NCI-H2196 treated with DMSO at 0.1 percent for 48 hours (cell line): ENCODE measurements at regions not wholly inside any gene's neighbourhood (a gene's known extent, or its start where the extent isn't known, plus 50 kb on each side); places are given as distances from the start of the nearest gene placed in this dataset.
A peak's percentile ranks its signal among the peaks of the same experiment; 100 is the strongest.

Experiments used
- DNase-seq: peaks from one replicate; lab custom pipeline; 2025; ENCODE audit not compliant: unreplicated experiment; lab: John Stamatoyannopoulos, UW

DNA sequence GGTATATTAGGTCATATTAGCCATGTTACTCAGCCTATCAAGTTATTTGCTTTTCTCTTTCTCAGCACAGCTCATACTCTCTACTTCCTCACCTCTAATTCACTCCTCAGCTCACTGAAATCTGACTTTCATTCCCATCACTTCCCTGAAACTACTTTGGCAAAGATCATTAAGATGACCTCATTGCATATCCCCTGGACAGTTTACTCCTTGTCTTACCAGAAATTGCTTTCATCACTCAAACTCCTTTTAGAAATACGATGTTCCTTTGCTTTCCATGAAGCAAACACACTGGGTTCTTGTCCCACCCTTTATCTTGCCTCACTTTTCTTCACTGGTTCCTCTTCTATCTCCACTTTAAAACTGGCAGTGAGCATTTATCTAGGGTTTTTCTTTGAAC lies 354.4 kb downstream of the TUSC7 start:
- DNase-seq: peak; percentile 37

DNA sequence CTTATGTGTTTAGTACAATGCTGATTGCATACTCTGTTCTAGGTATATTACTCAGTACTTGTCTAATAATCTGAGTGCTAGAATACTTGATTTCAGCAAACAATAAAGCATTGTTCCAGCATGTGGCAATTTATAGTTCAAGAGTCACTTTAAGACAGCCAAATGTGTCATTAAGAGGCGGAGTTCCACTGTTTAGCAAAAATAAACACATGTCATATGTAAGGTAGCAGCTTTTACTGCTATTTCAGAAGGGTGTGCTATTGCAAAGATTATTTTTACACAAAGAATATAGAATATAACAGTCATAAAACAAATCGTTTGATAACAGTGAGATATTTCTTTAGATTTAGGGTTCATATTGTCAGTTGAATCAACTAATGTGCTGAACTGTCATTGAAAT lies 358.7 kb downstream of the TUSC7 start:
- no peak for DNase-seq

DNA sequence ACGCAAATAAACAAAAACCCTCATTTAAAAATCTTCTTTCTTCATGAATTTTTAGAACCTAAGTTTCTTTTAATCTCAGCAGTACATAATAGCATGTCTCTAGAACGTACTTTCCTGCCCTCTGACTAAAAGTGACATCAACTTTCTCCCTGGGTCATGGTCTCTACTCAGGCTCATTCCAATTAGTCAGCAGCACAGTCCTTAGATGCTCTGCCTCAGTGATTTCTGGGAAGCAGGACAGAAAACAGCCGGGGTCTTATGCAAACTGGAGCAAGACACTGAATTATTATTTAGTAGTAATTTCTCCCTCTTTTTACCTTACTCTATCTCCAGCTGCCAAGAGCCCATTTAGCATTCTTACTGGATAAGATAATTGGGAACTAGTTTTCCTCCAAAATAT lies 365.2 kb downstream of the TUSC7 start:
- DNase-seq: no peak

DNA sequence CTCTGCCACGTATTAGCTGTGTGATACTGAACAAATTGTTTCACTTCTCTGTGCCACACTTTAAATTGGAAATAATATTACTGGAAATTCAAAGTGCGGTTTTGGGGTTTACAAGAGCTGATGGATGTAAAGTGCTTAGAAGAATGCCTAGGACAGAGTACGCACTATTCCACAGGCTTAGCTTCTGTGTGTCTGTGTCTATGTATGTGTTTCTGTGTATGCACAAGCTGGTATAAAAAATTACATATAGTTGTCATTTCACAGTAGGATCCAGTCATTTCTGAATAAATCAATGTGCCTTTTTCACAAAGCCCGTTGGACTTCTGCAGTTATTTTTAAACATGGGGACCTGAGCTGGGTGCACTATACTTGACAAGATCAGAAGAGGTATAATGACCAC lies 370.4 kb downstream of the TUSC7 start:
- no peak for DNase-seq

DNA sequence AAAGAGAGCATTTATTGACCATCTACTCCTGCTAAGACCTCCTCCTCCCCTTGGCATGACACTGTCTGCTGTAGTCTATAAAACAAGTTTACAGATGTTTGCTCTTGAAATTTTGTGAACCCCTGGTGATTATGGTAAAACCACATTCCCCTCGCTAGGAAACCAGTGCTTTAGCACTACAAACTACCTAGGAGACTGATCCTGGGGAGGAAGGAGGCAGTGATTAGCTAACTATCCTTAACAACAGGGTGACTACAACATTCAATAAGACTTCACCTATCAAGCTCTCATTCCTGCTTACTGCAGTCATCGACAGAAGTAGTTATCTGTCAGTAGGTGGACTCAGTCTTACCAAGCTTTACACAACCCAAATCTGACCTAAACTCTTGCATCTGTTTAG lies 371.3 kb downstream of the TUSC7 start:
- DNase-seq: no peak

DNA sequence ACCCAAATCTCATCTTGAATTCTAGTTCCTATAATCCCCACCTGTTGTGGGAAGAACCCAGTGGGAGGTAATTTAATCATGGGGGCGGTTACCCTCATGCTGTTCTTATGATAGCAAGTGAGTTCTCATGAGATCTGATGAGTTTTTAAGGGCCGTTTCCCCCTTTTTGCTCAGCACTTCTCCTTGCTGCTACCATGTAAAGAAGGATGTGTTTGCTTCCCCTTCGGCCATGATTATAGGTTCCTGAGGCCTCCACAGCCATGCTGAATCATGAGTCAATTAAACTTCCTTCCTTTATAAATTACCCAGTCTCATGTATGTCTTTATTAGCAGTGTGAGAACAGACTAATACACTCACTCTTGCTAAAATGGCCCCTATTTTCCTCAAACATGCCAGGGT lies 374.7 kb downstream of the TUSC7 start:
- DNase-seq: no peak

DNA sequence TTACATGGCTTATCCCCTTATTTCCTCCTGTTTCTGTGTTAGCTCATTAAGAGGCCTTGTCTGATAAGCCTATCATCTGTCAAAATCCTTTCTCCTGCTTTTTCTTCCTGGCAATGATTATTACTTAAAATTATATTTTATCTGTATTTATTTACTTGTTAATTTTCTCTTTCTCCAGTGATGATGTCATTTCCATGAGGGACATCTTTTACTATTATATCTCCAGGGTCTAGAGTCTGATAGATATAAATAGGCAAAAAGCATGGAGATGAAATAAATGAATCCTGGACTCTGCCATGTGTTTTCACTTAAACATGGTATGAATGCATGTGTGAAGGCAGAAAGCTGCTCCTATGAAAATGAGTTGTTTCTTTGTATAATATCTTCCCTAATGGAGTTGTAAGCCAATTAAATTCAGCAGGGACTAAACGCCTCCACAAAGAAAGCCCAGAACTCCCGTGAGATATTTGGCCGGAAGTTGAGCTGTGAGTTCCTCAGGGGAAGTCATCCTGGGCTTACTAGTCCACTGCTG lies 375.2 kb downstream of the TUSC7 start:
- no peak for DNase-seq

DNA sequence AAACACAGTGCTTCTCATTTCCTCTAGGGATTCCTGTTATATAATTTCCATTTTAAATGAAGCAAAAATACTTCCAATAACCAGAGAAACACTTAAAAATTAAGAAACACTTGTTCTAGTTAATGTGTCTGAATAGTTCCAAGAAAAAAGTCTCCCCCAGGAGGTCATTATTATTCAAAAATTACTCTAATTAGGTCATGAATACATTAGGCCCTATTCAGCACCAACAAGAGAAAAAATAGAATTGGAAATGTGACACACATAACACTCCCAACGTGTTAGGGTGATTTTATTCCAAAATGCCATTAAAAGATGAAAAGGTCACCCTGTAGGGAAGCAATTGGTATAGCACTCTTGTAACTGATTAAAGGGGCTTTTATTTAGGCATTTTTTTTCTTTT lies 382.1 kb downstream of the TUSC7 start:
- DNase-seq: no peak

DNA sequence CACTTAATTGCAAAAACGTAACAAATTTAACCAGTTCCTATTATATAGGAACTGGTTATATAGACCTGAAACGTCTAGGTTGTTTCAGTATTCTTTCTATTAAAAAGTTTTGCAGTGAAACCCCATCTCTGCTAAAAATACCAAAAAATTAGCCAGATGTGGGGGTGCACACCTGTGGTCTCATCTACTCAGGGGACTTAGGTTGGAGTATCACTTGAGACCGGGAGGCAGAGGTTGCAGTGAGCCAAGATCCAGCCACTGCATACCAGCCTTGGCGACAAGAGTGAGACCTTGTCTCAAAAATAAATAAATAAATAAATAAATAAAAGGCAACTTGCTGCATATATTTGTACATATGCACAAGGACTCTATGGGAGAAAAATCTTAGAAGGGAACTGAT lies 387.0 kb downstream of the TUSC7 start:
- no peak for DNase-seq

DNA sequence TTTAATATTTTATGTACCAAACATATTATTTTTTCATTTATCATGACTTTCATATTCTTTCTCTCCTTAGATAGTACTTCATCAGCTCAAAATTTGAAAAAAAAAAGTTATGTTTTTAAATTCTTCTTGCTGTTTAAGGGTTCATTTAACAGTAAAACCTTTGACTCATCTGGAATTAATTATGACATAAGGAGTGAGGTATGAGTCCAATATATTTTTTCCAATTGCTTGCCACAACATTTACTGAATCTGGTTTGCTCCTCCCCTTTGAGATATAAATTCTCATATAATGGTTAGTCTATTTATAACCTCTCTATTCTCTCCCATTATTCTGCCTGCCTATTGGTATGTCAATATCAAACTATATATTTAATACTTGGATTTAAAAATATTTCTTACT lies 387.8 kb downstream of the TUSC7 start:
- no peak for DNase-seq

DNA sequence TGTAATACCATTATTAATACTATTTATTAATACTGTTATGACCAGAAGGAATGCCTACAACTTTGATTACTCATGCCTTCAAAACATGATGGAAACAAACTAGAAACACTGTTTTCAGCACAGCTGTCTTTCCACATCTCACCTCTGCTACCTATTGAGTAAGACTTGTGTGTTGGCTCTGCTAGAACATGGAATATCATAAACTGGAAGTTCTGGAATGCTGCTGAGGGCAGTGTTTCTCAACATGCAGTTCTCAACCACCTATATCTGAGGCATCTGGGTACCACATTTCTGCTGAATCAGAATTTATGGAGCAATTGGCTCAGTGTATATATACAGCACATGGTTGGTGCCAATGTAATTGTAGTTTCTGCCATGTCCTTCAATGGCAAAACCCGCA lies 392.1 kb downstream of the TUSC7 start:
- no peak for DNase-seq

DNA sequence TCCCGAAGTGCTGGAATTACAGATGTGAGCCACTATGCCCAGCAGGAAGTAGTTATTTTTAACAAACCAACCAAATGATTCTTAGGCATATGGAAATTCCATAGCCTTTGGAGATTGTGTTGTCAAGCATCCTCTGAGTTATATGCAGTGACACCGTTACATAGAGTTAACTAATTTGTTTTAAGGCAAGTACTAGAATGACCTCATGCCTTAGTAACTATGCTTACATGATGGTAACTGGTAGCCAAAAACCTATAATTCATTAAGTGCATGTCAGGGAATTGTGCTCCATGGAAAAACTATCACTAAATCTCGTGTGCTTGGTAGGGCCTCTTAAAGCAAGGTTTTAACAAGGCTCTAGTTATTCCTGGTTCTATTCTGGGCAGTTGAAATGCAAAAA lies 392.8 kb downstream of the TUSC7 start:
- DNase-seq: no peak

DNA sequence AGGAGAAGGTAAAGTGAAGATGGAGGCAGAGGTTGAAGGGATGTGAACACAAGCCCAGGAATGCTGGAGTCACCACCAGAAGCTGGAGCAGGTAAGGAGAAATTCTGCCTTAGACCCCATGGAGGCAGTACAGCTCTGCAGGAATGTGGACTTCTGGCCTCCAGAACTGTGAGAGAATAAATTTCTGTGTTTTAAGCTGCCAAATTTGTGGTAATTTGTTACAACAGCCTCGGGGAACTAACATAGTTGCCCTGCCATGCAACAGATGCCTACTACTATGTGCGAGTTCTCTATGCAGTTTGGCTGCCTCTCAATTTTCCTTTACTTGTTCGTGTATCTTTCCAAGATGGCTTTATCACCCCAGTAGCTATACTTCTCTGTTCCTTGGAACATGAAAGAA lies 394.1 kb downstream of the TUSC7 start:
- DNase-seq: no peak

DNA sequence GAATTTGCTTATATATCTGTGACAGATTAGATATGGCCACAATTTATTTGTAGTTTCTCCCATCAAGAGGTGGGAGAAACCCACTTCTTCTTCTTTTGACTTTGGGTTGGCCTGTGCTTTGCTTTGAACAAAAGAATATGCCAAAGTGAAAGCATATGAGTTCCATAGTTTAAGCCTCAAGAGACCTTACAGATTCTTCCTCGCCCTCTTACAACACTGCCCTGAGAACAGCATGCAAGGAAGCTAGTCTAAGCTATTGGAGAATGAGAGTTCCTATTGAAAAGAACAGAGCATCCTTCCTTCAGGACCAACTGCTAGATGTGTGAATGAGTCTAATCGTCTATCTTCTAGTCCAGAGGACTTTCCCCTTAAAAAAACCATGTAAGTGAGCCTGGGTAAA lies 394.8 kb downstream of the TUSC7 start:
- DNase-seq: no peak

DNA sequence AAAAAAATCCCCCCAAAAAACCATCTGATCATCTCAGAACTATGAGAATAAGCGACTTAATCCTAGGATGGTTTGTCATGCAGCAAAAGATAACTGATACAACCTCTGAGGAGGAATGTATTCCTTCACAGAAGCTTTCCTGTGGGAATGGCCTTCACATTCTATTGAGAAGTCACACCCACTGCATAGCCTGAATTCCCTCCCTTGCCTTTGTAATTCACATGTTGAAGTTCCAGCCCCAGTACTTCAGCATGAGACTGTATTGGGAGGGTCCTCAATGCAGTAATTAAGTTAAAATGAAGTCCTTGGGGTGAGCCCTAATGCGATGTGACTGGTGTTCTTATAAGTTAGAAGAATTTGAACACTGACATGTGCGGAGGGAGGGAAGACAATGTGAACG lies 395.2 kb downstream of the TUSC7 start:
- DNase-seq: no peak

DNA sequence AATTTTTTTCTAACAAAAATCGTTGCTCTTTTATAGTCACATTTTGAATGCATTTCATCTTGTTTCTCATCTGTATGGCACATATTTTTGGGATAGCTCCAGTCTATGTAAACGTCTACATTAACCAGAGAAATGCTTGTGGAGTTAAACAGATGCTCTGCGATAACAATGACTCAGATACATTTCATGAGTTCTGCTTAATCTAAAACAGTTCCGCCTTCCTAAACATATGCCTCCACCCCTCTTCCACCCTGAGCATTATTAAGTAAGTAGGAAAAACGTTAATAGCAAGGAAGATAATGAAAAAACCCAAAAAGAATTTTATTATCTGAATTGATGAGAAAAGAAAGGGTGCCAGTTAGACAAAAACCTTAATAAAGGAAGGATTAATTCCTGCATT lies 396.1 kb downstream of the TUSC7 start:
- no peak for DNase-seq

DNA sequence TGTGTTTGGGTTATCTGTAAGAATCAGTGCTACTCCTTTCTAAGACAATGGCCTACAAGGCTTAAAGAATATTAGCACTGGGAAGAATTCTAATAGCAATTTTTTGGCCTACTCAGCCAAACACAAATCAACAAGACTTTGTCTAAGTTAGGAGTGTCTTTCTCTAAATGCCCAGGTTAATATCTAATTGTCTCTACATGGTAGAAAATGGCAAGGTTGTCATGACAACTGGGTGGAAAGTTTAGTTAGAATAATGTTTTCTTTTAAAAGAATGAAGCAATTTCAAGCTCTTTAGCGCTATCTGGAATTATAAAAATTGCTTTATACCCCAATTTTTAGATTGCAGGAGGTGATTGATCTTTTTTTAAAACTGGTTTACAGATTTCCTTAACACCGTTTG lies 396.8 kb downstream of the TUSC7 start:
- no peak for DNase-seq

DNA sequence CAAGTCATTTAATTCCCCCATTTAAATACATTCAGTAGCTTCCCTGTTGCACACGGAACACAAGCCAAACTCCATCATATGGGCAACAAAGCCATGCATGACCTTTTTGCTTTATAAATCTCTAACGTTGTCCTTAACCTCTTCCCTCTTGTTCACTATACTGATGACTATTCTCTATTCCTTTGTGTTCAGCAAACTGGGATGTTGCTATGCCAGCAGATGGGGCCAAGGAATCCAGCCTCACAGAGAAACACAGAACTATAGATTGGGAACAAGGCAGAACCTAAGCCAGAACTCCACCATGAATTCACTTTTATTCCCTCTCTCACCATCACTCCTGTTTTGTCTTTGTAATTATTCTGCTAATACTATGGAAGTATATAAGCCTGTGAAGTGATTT lies 398.4 kb downstream of the TUSC7 start:
- DNase-seq: no peak

DNA sequence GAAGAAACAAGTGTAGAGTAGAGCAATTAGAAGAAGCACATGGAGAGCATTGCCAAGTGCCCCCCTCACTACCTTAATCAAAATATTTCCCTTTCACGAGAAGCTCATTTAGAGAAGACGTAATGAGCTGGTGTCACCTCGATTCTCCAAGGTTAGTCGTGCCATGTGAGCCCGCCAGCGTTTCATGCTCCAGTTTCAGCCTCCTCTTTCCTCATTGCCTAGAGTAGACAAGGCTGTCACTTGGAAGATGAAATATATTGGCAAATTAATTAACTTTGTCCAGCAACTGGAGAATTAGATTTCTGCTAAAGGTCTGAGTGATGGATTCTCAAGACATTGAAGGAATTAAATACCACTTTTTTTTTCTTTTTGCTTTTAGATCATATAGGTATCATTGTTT lies 399.6 kb downstream of the TUSC7 start:
- DNase-seq: no peak

DNA sequence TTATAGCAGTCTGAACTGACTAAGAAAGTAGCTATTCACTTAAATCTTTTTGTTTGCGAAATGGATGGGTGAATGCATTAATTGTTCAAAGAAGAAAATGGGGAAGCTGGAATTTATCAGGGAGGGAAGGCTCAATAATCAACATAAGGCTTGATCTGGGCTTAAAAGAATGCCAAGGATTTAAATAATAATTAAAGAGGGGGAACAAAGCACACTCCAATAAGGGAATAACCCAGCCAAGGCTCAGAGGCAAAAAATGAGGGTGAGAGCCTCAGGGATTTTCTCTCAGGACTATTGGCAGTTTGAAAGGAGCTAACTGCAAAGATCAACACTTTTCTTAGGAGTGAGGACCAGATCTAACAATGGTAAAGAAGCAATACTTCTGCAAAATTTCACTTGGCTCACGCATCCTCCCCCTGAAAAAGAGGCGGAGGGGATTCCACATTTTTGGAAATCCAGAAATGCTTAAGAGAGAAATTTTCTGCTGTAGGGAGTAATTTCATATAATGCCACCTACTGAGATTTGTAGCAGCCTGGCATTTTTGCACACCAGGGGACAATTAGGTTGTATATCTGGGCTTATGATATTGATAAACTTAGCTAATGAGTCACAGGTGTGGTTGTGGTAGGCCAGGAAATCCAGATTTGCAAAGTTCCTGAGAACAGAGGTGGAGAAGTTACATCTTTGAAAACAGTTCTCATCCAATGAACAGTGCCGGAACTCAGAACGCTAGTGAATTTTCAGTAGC lies 405.1 kb downstream of the TUSC7 start:
- no peak for DNase-seq

DNA sequence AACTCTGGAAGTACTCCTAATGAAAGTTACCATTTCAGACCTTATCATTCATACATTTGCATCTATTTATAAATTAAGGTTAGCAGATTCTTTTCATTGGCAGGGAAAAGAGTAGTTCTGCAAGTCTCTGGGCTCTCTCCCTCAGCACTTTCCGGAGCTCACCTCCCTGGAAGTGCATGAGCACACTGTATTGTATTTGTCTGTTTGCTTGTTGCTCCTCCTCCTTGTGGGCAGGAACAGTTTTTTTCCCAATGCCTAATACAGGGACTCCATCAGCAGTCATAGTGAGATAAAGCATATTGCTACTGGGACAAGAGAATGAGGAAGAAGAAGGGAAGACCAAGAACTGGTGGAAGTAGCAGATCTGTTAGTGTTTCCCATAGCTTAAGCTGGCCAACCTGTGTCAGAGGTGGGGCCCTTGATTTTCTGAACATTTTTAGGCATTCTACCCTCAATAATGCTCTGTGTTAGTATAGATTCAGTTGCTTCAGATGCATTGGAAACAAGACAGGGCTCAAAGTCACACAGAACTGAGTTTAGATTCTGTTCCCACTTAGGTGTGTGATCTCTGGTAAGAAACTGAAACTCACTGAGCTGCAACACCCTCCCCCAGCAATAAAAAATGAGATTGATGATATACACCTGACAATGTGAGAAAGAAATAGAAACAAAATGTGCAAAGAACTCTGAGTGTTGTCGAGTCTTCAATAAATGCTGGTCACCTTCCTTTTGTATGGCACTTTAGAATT lies 407.8 kb downstream of the TUSC7 start:
- DNase-seq: no peak

DNA sequence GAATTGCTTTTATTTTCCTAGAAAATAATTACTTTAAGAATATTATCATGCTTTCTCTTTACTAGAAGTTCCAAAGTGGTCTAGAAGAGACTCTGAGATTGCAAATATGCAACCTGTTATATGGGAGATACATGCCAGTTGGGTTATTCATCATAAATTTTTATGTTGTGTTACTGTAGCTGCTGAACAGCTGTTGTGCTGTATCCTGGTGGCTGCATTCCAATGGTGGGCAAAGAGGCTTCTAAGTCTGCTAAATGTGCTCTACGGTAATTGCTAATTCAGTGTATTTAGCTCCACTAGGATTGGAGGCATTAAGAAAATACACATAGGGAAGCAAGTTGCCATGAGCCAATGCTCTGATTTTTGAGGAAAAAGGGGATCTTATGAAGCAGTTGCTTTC lies 409.0 kb downstream of the TUSC7 start:
- DNase-seq: no peak

DNA sequence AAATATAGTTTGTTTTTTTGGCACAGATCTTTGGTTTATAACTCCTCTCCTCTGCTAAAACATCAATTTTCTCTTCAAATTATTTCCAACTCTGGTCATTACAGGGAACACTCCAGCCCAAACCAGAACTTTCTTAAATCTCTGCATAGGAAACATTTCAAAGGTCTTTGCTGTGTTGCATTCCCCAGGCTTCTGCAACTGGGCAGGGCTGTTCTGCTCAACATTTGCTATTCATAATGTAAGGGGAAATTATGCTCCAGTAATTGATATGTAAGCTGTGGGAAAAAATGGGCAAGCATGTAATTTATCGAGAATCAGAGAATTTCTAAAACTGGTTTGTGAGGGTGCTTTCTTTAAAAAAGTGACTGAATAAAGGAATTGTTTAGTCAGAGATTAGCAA lies 410.4 kb downstream of the TUSC7 start:
- DNase-seq: no peak
